Muscle layer of colon (tissue), 2 donors: ENCODE measurements at regions not wholly inside any gene's neighbourhood (a gene's known extent, or its start where the extent isn't known, plus 50 kb on each side); places are given as distances from the start of the nearest gene placed in this dataset.

Source experiments
- H3K27ac ChIP-seq: one replicate; pipeline ENCODE4 v1.7.0; 2013; ENCODE audit warnings: low read depth, mild to moderate bottlenecking, low read length, moderate library complexity
- H3K27me3 ChIP-seq, 2 donors: one replicate each; pipeline ENCODE4 v1.7.0; 2013; ENCODE audit warnings: low read length in 2 of 2, mild to moderate bottlenecking in 2 of 2; ENCODE audit not compliant: insufficient read depth in 2 of 2, control insufficient read depth in 1 of 2
- H3K36me3 ChIP-seq: one replicate; pipeline ENCODE4 v1.7.0; 2013; ENCODE audit warnings: mild to moderate bottlenecking, low read length; ENCODE audit not compliant: insufficient read depth
- H3K4me1 ChIP-seq: one replicate; pipeline ENCODE4 v1.7.0; 2013; ENCODE audit warnings: mild to moderate bottlenecking, low read length; ENCODE audit not compliant: insufficient read depth
- H3K4me3 ChIP-seq, 2 donors: one replicate each; pipeline ENCODE4 v1.7.0; 2013; ENCODE audit warnings: low read length in 2 of 2, low read depth in 1 of 2, mild to moderate bottlenecking in 1 of 2, moderate library complexity in 1 of 2
- H3K9ac ChIP-seq: one replicate; pipeline ENCODE4 v1.7.0; 2013; ENCODE audit warnings: low read length
- H3K9me3 ChIP-seq: one replicate; pipeline ENCODE4 v1.7.0; 2013; ENCODE audit warnings: mild to moderate bottlenecking, low read length
- donor health status: abdominal sarcoma.
- donor health status: Adenocarcinoma of cecum.

GRCh38 chr5:44252545-44252944, 136.7 kb downstream of the FGF10 start:
- no peaks in the 10 kb centered on the region for H3K36me3 ChIP-seq
- H3K4me3 ChIP-seq, result no peak overlapping the region
- no peaks in the 10 kb centered on the region for H3K27me3 ChIP-seq
- H3K9ac ChIP-seq, result no peak overlapping the region
- no peaks in the 10 kb centered on the region for H3K9me3 ChIP-seq
- H3K4me1 ChIP-seq, result no peaks in the 10 kb centered on the region
- H3K27ac ChIP-seq, result no peak overlapping the region

- H3K9ac ChIP-seq, result no peak overlapping the region
- H3K9me3 ChIP-seq, result no peaks in the 10 kb centered on the region
- H3K4me1 ChIP-seq, result no peaks in the 10 kb centered on the region
- H3K36me3 ChIP-seq, result no peaks in the 10 kb centered on the region
- no peaks in the 10 kb centered on the region for H3K27me3 ChIP-seq
- H3K27ac ChIP-seq, result no peak overlapping the region
- no peak overlapping the region for H3K4me3 ChIP-seq
Measured at GRCh38 chr5:44246986-44247385, 142.2 kb downstream of the FGF10 start.

DNA sequence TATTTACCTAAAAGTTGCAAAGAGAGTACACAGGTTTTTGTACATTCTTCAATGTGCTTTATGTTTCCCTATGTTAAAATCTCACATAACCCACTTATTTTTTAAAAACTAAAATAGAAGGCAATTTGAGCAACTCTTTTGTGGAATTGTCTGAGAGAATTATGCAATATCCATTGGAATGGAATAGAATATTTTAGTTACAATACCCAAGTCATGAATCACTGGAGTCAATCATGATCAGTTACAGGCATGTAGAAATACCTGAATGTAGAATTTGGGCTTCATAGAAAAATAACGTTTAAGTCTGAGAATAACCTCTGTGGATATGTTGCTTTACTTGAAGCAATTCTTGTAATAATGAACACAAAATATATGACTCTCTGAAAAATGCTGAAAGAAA, 143.3 kb downstream of the FGF10 start:
- Histone ChIP-seq H3K4me3 (no peak overlapping the region), H3K4me1 (no peaks in the 10 kb centered on the region), H3K9ac (no peak overlapping the region), H3K36me3 (no peaks in the 10 kb centered on the region), H3K9me3 (no peaks in the 10 kb centered on the region), H3K27me3 (no peaks in the 10 kb centered on the region), H3K27ac (no peak overlapping the region)

GRCh38 chr5:44242791-44243190, 146.4 kb downstream of the FGF10 start:
- Histone ChIP-seq H3K27ac (no peak overlapping the region), H3K27me3 (no peaks in the 10 kb centered on the region), H3K4me3 (no peak overlapping the region), H3K36me3 (no peaks in the 10 kb centered on the region), H3K9me3 (no peaks in the 10 kb centered on the region), H3K9ac (no peak overlapping the region), H3K4me1 (no peaks in the 10 kb centered on the region)

GRCh38 chr5:44236040-44236439, 153.2 kb downstream of the FGF10 start:
- Histone ChIP-seq H3K27ac (no peak overlapping the region), H3K4me3 (no peak overlapping the region), H3K27me3 (no peaks in the 10 kb centered on the region), H3K9ac (no peak overlapping the region), H3K9me3 (no peaks in the 10 kb centered on the region), H3K36me3 (no peaks in the 10 kb centered on the region), H3K4me1 (no peaks in the 10 kb centered on the region)

GRCh38 chr5:44233691-44234090, 155.5 kb downstream of the FGF10 start:
- no peaks in the 10 kb centered on the region for H3K27me3 ChIP-seq
- no peak overlapping the region for H3K4me3 ChIP-seq
- H3K9me3 ChIP-seq, result no peaks in the 10 kb centered on the region
- no peaks in the 10 kb centered on the region for H3K4me1 ChIP-seq
- no peaks in the 10 kb centered on the region for H3K36me3 ChIP-seq
- H3K9ac ChIP-seq, result no peak overlapping the region
- H3K27ac ChIP-seq, result no peak overlapping the region

DNA sequence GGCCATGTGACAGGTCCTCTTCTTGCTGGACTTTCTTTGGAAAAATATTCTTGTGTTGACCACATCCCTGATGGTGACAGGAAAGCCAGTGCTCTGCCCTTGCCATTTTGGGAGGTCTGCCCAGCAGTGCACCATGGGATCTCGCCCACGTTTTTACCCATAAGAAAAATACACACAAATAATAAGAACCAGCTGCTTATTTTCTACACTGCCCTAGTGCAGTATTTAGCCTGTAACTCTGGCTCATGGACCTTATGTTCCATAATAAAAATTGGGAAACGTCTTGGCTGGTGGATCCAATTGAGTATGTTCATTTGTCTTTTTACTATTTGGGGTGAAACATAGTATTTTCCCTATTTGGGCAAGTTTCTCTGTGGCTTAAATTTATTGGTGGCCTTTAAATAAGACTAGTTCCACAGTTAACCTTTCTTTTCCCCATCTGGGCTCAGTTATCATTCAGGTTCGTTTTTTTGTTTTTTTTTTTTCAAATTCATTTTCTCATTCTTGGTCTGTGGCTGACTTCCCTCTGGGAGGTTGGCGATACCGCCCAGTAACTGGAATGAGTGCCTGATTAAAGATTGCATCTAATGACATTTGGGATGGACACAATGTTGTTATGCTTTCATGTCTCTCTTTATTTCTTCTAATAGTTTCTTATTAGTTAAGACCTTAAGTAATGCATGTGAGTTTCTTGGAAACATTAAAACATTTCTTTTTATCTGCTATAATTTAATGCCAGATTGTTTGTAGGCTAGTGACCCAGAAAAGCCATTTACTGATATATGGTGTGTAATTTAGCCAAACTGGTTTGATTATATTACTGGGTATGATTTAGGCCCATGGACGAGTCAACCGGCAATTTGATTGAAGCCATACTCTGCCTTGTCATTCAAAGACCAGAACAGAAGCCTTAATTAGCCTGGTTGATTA, 163.7 kb downstream of the FGF10 start:
- H3K36me3 ChIP-seq, result no peaks in the 10 kb centered on the region
- H3K9me3 ChIP-seq, result no peaks in the 10 kb centered on the region
- H3K27ac ChIP-seq, result no peak overlapping the region
- no peak overlapping the region for H3K4me3 ChIP-seq
- no peak overlapping the region for H3K9ac ChIP-seq
- no peaks in the 10 kb centered on the region for H3K27me3 ChIP-seq
- H3K4me1 ChIP-seq, result no peaks in the 10 kb centered on the region

- no peaks in the 10 kb centered on the region for H3K36me3 ChIP-seq
Measured at GRCh38 chr5:44199408-44199807, 189.8 kb downstream of the FGF10 start.

GRCh38 chr5:44189255-44189654, 200.0 kb downstream of the FGF10 start:
- Histone ChIP-seq H3K36me3 (no peaks in the 10 kb centered on the region), H3K9ac (no peak overlapping the region), H3K9me3 (no peaks in the 10 kb centered on the region), H3K27ac (no peak overlapping the region), H3K4me3 (no peak overlapping the region), H3K27me3 (no peaks in the 10 kb centered on the region), H3K4me1 (no peaks in the 10 kb centered on the region)

More at GRCh38 chr5:44199408-44199807, 189.8 kb downstream of the FGF10 start:
- H3K9ac ChIP-seq, result no peak overlapping the region
- H3K4me1 ChIP-seq, result no peaks in the 10 kb centered on the region
- H3K4me3 ChIP-seq, result no peak overlapping the region
- no peak overlapping the region for H3K27ac ChIP-seq
- H3K27me3 ChIP-seq, result no peaks in the 10 kb centered on the region
- H3K9me3 ChIP-seq, result no peaks in the 10 kb centered on the region

DNA sequence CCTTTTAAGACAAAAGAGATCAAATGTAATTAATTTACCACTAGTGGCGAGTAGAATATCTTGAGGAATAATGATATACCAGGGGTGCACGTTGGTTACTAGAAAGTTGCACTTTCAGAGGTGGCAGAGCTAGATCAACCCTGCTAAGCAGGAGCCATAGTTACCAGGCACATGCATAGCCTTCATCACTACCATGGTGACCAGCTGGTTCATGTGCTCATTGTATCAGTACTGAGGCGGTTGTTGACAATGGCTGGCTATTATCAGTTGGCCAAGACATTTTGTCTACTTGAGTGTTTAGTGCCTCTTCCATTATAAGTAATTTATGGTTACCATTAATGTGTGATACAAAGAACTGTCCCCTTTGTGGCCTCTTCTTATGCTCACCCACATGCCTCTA, 201.2 kb downstream of the FGF10 start:
- no peaks in the 10 kb centered on the region for H3K27me3 ChIP-seq
- H3K36me3 ChIP-seq, result no peaks in the 10 kb centered on the region
- H3K9ac ChIP-seq, result no peak overlapping the region
- H3K9me3 ChIP-seq, result no peaks in the 10 kb centered on the region
- H3K27ac ChIP-seq, result no peak overlapping the region
- no peak overlapping the region for H3K4me3 ChIP-seq
- no peaks in the 10 kb centered on the region for H3K4me1 ChIP-seq

DNA sequence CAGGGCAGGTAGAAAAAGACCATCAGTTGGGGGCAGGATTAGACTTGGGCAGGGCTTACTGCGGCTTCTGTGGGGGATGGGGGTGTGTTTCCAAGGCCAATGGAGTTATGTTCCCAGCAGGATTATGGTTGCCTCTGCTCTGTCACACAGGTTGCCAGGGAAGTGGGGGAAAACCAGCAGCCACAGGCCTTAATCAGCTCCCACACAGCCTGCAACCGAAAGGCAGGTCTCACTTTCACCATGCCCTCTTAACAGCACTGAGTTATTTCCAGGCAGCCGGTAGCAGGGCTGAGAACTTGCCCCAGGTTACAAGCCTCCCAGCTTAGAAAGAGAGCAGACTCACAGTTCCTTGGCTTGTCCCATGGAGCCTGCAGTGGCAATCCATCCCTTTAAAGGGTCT, 205.5 kb downstream of the FGF10 start:
- H3K27ac ChIP-seq, result no peak overlapping the region

GRCh38 chr5:44183312-44183711, 205.9 kb downstream of the FGF10 start:
- H3K27ac ChIP-seq, result no peak overlapping the region
- no peaks in the 10 kb centered on the region for H3K9me3 ChIP-seq
- no peaks in the 10 kb centered on the region for H3K4me1 ChIP-seq
- no peak overlapping the region for H3K9ac ChIP-seq
- H3K4me3 ChIP-seq, result no peak overlapping the region
- H3K27me3 ChIP-seq, result no peaks in the 10 kb centered on the region
- no peaks in the 10 kb centered on the region for H3K36me3 ChIP-seq

More for the DNA sequence above, 205.5 kb downstream of the FGF10 start:
- Histone ChIP-seq H3K36me3 (no peaks in the 10 kb centered on the region), H3K27me3 (no peaks in the 10 kb centered on the region), H3K4me3 (no peak overlapping the region), H3K9ac (no peak overlapping the region), H3K4me1 (no peaks in the 10 kb centered on the region), H3K9me3 (no peaks in the 10 kb centered on the region)
